HCT116 (cell line): ENCODE measurements at regions not wholly inside any gene's neighbourhood (a gene's known extent, or its start where the extent isn't known, plus 50 kb on each side); places are given as distances from the start of the nearest gene placed in this dataset.

Source experiments
- ATAC-seq: fragments of 200-7000 bp; cut with Tn5 transposase; 2 replicates; pipeline ENCODE4 v1.9.1; 2020; ENCODE audit warnings: mild to moderate bottlenecking, moderate library complexity
- BruUV-seq: library from RNA; stranded (reverse); fragments of 400-500 nt; replicated peaks from 2 replicates; lab custom pipeline; 2021; lab: Mats Ljungman, UMichigan
- CTCF ChIA-PET: fragments of 300-600 bp; sonication (Branson Sonifier 250); formaldehyde crosslinking; loops from one replicate; lab custom pipeline; 2021; ENCODE audit warnings: antibody characterized with exemption; lab: Charles Lee
- POLR2A ChIA-PET: fragments of 300-600, 350-600 bp; sonication (Branson Sonifier 250); formaldehyde crosslinking; loops from one replicate; lab custom pipeline; 2021; ENCODE audit warnings: antibody characterized with exemption; lab: Charles Lee
- RAD21 ChIA-PET, 2 experiments: fragments of 300-600 bp; sonication (Branson Sonifier 250); formaldehyde crosslinking; loops; one replicate each; lab custom pipeline; 2023; ENCODE audit warnings: low total read pairs in 2 of 2; ENCODE audit not compliant: uncharacterized antibody in 2 of 2, unreplicated experiment in 2 of 2, low non-redundant PET in 1 of 2; lab: Charles Lee
- DNase-seq: peaks from one replicate; pipeline ENCODE4 v3.0.0-alpha.2; 2010; ENCODE audit warnings: low read depth, low spot score
- H2AFZ ChIP-seq: fragments of 200-600 bp; shearing (Covaris generic), sonication (generic); 2 replicates; pipeline ENCODE4 v1.6.1; 2017; ENCODE audit warnings: low read depth, mixed run types, mixed read lengths, antibody characterized with exemption, low read length; ENCODE audit not compliant: poor library complexity, severe bottlenecking
- H3K27ac ChIP-seq: 2 replicates; pipeline ENCODE4 v1.5.1; 2012; ENCODE audit warnings: low read depth, low read length
- H3K27me3 ChIP-seq: fragments of 200-600 bp; sonication (generic); 2 replicates; pipeline ENCODE4 v1.6.1; 2016; ENCODE audit warnings: mixed run types, low read length, mixed read lengths; ENCODE audit not compliant: insufficient read depth
- H3K36me3 ChIP-seq, 2 experiments: fragments of 200-500 bp in 1 of 2; fragments of 200-600 bp in 1 of 2; sonication (Bioruptor generic) in 1 of 2; sonication (generic) in 1 of 2; 2 replicates each; pipeline versions ENCODE4 v1.5.1 to v1.6.1; 2014 to 2016; ENCODE audit warnings: low read length in 2 of 2, inconsistent platforms in 1 of 2, mixed read lengths in 1 of 2, mixed run types in 1 of 2; ENCODE audit not compliant: insufficient read depth in 2 of 2, control insufficient read depth in 1 of 2
- H3K4me1 ChIP-seq, 2 experiments: fragments of 200-600 bp in 1 of 2; sonication (generic) in 1 of 2; 2 replicates each; pipeline versions ENCODE4 v1.5.1 to v1.6.1; 2012 to 2017; ENCODE audit warnings: low read length in 2 of 2, inconsistent platforms in 1 of 2, mild to moderate bottlenecking in 1 of 2, mixed read lengths in 1 of 2, mixed run types in 1 of 2, moderate library complexity in 1 of 2; ENCODE audit not compliant: insufficient read depth in 2 of 2, control insufficient read depth in 1 of 2
- H3K4me2 ChIP-seq: fragments of 200-600 bp; sonication (generic); 2 replicates; pipeline ENCODE4 v1.6.1; 2017; ENCODE audit warnings: mixed run types, low read length, mixed read lengths
- H3K4me3 ChIP-seq, 2 experiments: fragments of 200-600 bp in 1 of 2; sonication (generic) in 1 of 2; replicated peaks in 1 of 2; 2 replicates each; pipeline ENCODE4 v1.5.1; 2011 to 2016; ENCODE audit warnings: low read length in 2 of 2, control low read depth in 1 of 2, low read depth in 1 of 2, mild to moderate bottlenecking in 1 of 2, mixed read lengths in 1 of 2, mixed run types in 1 of 2
- H3K79me2 ChIP-seq: fragments of 200-600 bp; sonication (generic); 2 replicates; pipeline ENCODE4 v1.6.1; 2017; ENCODE audit warnings: mild to moderate bottlenecking, mixed run types, low read length, moderate library complexity, mixed read lengths; ENCODE audit not compliant: insufficient read depth
- H3K9ac ChIP-seq: fragments of 200-600 bp; sonication (generic); 2 replicates; pipeline ENCODE4 v1.6.1; 2016; ENCODE audit warnings: low read length, mixed read lengths
- H3K9me2 ChIP-seq: fragments of 200-600 bp; sonication (generic), shearing (Covaris generic); 2 replicates; pipeline ENCODE4 v1.6.1; 2017; ENCODE audit warnings: mixed run types, mild to moderate bottlenecking, moderate library complexity; ENCODE audit not compliant: insufficient read depth
- H3K9me3 ChIP-seq, 2 experiments: fragments of 200-500 bp in 1 of 2; fragments of 200-600 bp in 1 of 2; sonication (Bioruptor generic) in 1 of 2; sonication (generic) in 1 of 2; 2 replicates each; pipeline ENCODE4 v1.6.1; 2014 to 2017; ENCODE audit warnings: low read length in 2 of 2, mixed read lengths in 2 of 2, inconsistent platforms in 1 of 2, low read depth in 1 of 2, mild to moderate bottlenecking in 1 of 2, mixed run types in 1 of 2, moderate library complexity in 1 of 2; ENCODE audit not compliant: control insufficient read depth in 1 of 2, insufficient read depth in 1 of 2
- H4K20me1 ChIP-seq: fragments of 200-600 bp; sonication (generic), shearing (Covaris generic); 2 replicates; pipeline ENCODE4 v1.6.1; 2017; ENCODE audit warnings: mixed run types, mild to moderate bottlenecking, moderate library complexity; ENCODE audit not compliant: insufficient read depth
- ATF3 ChIP-seq: IDR thresholded peaks from 2 replicates; pipeline ENCODE4 v1.6.1; 2012
- CBX3 ChIP-seq: IDR thresholded peaks from 2 replicates; pipeline ENCODE4 v1.6.1; 2012; ENCODE audit warnings: low read depth
- EZH2 ChIP-seq: fragments of 200-600 bp; sonication (generic); IDR thresholded peaks from 2 replicates; pipeline ENCODE4 v1.6.1; 2017; ENCODE audit warnings: antibody characterized with exemption, mixed run types
- JUND ChIP-seq: IDR thresholded peaks from 2 replicates; pipeline ENCODE4 v1.6.1; 2012
- MAX ChIP-seq: IDR thresholded peaks from 2 replicates; pipeline ENCODE4 v1.6.1; 2012
- POLR2A ChIP-seq: IDR thresholded peaks from 2 replicates; pipeline ENCODE4 v1.7.0; 2011; ENCODE audit warnings: borderline replicate concordance; ENCODE audit not compliant: insufficient read depth, insufficient read length; ENCODE audit errors: extremely low read depth
- POLR2AphosphoS5 ChIP-seq: IDR thresholded peaks from 2 replicates; pipeline ENCODE4 v1.6.1; 2011; ENCODE audit warnings: mild to moderate bottlenecking, low read depth, low read length, moderate library complexity
- RAD21 ChIP-seq: IDR thresholded peaks from 2 replicates; pipeline ENCODE4 v1.6.1; 2012; ENCODE audit warnings: low read depth, mild to moderate bottlenecking
- SRF ChIP-seq: IDR thresholded peaks from 2 replicates; pipeline ENCODE4 v1.6.1; 2012; ENCODE audit warnings: low read depth
- ZBTB33 ChIP-seq: IDR thresholded peaks from 2 replicates; pipeline ENCODE4 v1.6.1; 2011; ENCODE audit warnings: mild to moderate bottlenecking, low read length, moderate library complexity; ENCODE audit not compliant: insufficient replicate concordance; ENCODE audit errors: extremely low read depth
- ZFX ChIP-seq: fragments of 450-650 bp; IDR thresholded peaks from 2 replicates; pipeline ENCODE4 v1.6.1; 2017
- intact Hi-C: fragments of 100-400 bp; cut with micrococcal nuclease; formaldehyde crosslinking; loops from 2 replicates; pipeline ENCODE4 v1.10.0; 2022

GRCh38 chr20:55800552-55801245 is 204.6 kb downstream of the CBLN4 start:
- ATAC-seq, result no peak
- TF ChIP-seq ZFX (no peak), POLR2A (no peak), JUND (no peak), ZBTB33 (no peak), SRF (no peak), POLR2AphosphoS5 (no peak), ATF3 (no peak), EZH2 (no peak), RAD21 (no peak), MAX (no peak), CBX3 (no peak)
- TF ChIP-seq, all 23 proteins: peak for 0

More at GRCh38 chr20:55800552-55801245, 204.6 kb downstream of the CBLN4 start:
- ChIA-PET CTCF (no interaction called here), RAD21 (no interaction called here), POLR2A (no interaction called here)
- no peaks in the 10 kb centered on the region for H3K36me3 ChIP-seq
- BruUV-seq, result no TSS peak
- DNase-seq, result no peak
- no peaks in the 10 kb centered on the region for H3K9me2 ChIP-seq
- H3K4me1 ChIP-seq, result no peaks in the 10 kb centered on the region
- no peak overlapping the region for H3K27ac ChIP-seq
- no peaks in the 10 kb centered on the region for H4K20me1 ChIP-seq
- H2AFZ ChIP-seq, result no peak overlapping the region
- intact Hi-C loops, result no loop called here
- H3K4me3 ChIP-seq, result no peak overlapping the region
- no peak overlapping the region for H3K9ac ChIP-seq
- peaks cover 17 to 22% of the 10 kb centered on the region in 2 experiments; a peak in 2 of 4 replicates for H3K9me3 ChIP-seq
- no peaks in the 10 kb centered on the region for H3K27me3 ChIP-seq
- H3K4me2 ChIP-seq, result no peak overlapping the region
- no peaks in the 10 kb centered on the region for H3K79me2 ChIP-seq
